22Rv1 (cell line): ENCODE measurements at regions not wholly inside any gene's neighbourhood (a gene's known extent, or its start where the extent isn't known, plus 50 kb on each side); places are given as distances from the start of the nearest gene placed in this dataset.

ENCODE experiments used
- H3K27ac ChIP-seq: fragments of 450-650 bp; 2 replicates; pipeline ENCODE4 v1.5.1; 2017
- CTCF ChIP-seq: fragments of 450-650 bp; IDR thresholded peaks from 2 replicates; pipeline ENCODE4 v1.5.1; 2017; ENCODE audit warnings: mild to moderate bottlenecking
- ZFX ChIP-seq: fragments of 450-650 bp; IDR thresholded peaks from 2 replicates; pipeline ENCODE4 v1.6.1; 2017; ENCODE audit warnings: antibody characterized with exemption, borderline replicate concordance

GRCh38 chr11:44510372-44510771, 55.1 kb upstream of the CD82 start:
- H3K27ac ChIP-seq, result no peak overlapping the region
- no peak for TF ChIP-seq ZFX
- no peak for TF ChIP-seq CTCF

GRCh38 chr11:44512818-44513217, 52.6 kb upstream of the CD82 start:
- H3K27ac ChIP-seq, result no peak overlapping the region
- TF ChIP-seq ZFX (no peak), CTCF (no peak)

GRCh38 chr11:44515048-44515447, 50.4 kb upstream of the CD82 start:
- no peak overlapping the region for H3K27ac ChIP-seq
- TF ChIP-seq ZFX, result no peak
- TF ChIP-seq CTCF, result no peak
